Lower leg skin (tissue), 3 donors: ENCODE measurements at regions not wholly inside any gene's neighbourhood (a gene's known extent, or its start where the extent isn't known, plus 50 kb on each side); places are given as distances from the start of the nearest gene placed in this dataset.

ENCODE experiments used
- POLR2A ChIP-seq, 2 donors: fragments of 450-650 bp; IDR thresholded peaks; one replicate each; pipeline ENCODE4 v1.6.1; 2016 to 2017; ENCODE audit warnings: antibody characterized with exemption in 2 of 2, mild to moderate bottlenecking in 1 of 2, moderate library complexity in 1 of 2
- TF ChIP-seq, protein P1 (sequence below), 3 donors: fragments of 450-650 bp; IDR thresholded peaks; one replicate each; pipeline ENCODE4 v1.5.1; 2016; ENCODE audit warnings: antibody characterized with exemption in 3 of 3, mild to moderate bottlenecking in 3 of 3, moderate library complexity in 2 of 3

DNA sequence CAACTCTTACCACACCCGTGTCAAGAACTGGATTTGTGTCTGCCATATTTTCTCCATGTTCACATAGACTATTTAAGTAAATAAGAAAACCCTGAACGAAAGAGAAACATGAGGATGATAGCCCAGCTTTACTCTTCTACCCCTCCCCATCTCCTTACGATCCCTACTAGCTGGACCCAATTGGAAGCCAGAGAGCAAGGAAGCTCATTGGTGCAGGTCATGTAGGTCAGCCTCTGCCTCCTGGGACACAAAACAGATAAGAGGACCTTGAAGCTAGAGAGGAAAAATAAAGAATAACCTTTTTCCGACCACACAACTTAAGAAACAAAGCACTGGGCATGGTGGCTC is 124.6 kb upstream of the ATF7IP start:
- TF ChIP-seq, protein P1, sequence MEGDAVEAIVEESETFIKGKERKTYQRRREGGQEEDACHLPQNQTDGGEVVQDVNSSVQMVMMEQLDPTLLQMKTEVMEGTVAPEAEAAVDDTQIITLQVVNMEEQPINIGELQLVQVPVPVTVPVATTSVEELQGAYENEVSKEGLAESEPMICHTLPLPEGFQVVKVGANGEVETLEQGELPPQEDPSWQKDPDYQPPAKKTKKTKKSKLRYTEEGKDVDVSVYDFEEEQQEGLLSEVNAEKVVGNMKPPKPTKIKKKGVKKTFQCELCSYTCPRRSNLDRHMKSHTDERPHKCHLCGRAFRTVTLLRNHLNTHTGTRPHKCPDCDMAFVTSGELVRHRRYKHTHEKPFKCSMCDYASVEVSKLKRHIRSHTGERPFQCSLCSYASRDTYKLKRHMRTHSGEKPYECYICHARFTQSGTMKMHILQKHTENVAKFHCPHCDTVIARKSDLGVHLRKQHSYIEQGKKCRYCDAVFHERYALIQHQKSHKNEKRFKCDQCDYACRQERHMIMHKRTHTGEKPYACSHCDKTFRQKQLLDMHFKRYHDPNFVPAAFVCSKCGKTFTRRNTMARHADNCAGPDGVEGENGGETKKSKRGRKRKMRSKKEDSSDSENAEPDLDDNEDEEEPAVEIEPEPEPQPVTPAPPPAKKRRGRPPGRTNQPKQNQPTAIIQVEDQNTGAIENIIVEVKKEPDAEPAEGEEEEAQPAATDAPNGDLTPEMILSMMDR (IDR thresholded peaks at IDR 0.05): no peak
- TF ChIP-seq POLR2A (IDR thresholded peaks at IDR 0.05): no peak
